Neural progenitor cell (in vitro differentiated cells): ENCODE measurements at regions not wholly inside any gene's neighbourhood (a gene's known extent, or its start where the extent isn't known, plus 50 kb on each side); places are given as distances from the start of the nearest gene placed in this dataset.

Source experiments
- EZH2phosphoT487 ChIP-seq: fragments of 200-600 bp; sonication (generic); IDR thresholded peaks from 2 replicates; pipeline ENCODE4 v1.6.1; 2017; ENCODE audit warnings: antibody characterized with exemption
- TF ChIP-seq, protein P1 (sequence below): fragments of 200-600 bp; sonication (generic); IDR thresholded peaks from 2 replicates; pipeline ENCODE4 v1.5.1; 2017; ENCODE audit warnings: antibody characterized with exemption, mild to moderate bottlenecking

DNA sequence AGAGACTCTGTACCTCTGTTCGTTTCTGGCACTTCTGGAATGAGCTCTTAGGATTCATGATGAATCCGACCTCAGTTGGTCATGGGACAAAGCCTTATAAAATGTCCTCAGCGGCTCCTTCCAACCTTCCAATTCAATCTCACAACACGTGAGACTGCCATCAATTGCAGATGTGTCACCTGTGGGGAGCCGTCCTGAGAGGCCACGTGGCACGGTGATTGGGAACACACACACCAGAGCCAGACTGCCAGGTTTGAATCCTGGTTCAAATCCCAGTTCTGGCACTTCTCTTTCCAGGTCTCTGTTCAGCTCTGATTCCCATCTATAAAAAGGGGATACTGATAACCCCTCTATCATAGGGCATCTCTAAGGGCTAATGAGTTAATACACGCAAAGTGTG lies 124.5 kb downstream of the ANKRD60 start:
- TF ChIP-seq, protein P1, sequence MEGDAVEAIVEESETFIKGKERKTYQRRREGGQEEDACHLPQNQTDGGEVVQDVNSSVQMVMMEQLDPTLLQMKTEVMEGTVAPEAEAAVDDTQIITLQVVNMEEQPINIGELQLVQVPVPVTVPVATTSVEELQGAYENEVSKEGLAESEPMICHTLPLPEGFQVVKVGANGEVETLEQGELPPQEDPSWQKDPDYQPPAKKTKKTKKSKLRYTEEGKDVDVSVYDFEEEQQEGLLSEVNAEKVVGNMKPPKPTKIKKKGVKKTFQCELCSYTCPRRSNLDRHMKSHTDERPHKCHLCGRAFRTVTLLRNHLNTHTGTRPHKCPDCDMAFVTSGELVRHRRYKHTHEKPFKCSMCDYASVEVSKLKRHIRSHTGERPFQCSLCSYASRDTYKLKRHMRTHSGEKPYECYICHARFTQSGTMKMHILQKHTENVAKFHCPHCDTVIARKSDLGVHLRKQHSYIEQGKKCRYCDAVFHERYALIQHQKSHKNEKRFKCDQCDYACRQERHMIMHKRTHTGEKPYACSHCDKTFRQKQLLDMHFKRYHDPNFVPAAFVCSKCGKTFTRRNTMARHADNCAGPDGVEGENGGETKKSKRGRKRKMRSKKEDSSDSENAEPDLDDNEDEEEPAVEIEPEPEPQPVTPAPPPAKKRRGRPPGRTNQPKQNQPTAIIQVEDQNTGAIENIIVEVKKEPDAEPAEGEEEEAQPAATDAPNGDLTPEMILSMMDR: no peak
- TF ChIP-seq EZH2phosphoT487: no peak
